ENCODE measurements at regions not wholly inside any gene's neighbourhood (a gene's known extent, or its start where the extent isn't known, plus 50 kb on each side); places are given as distances from the start of the nearest gene placed in this dataset.

DNA sequence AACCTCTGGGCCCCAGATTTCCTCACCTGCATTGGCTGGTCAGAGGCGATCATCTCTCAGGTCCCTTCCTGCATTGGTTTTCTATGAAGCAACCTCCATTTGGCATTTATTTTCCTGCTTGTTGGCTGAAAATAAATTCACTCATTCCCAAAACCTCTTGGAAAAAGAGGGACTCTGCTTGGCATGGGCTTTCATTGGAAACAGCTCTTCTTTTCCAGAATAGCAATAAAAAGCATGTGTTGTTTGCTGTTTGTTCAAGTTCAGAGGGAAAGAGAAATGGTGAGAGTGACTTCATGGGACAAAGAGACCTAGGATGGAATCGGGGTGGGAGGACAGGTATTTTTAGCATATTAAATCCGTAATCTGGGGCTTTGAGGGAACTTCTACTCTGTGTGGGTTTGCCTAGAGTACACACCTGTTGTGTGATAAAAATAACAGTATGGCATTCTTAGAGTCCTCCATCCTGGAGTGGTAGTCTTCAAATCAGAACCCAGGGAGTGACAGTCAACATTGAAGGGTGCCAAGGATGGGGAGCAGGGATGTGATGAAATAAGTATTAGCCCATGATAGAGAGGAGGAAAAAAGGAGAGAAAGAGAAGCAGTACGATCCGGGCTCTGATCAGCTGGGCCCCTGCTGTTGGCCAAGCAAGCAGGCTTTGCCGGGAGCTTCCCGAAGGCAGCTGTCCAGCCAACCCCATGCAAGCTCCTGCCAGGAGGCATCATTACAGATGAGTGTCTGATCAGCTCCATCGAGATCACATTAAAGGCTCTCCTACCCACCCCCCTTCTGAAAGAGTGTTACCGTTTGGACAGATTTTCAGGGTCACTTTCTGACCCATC lies 131.9 kb upstream of the NFIA start:
- TF ChIP-seq, protein P1, sequence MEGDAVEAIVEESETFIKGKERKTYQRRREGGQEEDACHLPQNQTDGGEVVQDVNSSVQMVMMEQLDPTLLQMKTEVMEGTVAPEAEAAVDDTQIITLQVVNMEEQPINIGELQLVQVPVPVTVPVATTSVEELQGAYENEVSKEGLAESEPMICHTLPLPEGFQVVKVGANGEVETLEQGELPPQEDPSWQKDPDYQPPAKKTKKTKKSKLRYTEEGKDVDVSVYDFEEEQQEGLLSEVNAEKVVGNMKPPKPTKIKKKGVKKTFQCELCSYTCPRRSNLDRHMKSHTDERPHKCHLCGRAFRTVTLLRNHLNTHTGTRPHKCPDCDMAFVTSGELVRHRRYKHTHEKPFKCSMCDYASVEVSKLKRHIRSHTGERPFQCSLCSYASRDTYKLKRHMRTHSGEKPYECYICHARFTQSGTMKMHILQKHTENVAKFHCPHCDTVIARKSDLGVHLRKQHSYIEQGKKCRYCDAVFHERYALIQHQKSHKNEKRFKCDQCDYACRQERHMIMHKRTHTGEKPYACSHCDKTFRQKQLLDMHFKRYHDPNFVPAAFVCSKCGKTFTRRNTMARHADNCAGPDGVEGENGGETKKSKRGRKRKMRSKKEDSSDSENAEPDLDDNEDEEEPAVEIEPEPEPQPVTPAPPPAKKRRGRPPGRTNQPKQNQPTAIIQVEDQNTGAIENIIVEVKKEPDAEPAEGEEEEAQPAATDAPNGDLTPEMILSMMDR (IDR thresholded peaks at IDR 0.05), result no peak
- DNase-seq (ENCODE audit: low spot score) (no peak), ATAC-seq (ENCODE audit: low FRiP score) (no peak)

DNA sequence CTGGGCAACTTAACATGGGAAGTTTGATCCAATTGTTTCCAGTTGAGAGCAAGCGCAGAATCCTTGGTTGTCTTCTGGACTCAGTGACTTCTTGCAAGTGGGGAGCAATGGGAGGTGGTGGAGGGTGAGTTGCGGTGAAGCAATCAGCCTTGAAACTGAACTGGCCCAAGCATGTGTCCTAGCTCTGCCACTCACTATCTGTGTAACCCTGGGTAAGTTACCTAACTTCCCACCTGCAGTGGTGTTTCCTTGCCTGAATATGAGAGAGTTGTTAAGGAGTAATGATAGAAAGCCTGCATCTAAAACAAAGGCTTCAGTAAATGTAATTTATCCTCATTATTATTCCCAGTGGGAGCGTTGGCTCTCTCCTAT lies 132.5 kb upstream of the NFIA start:
- TF ChIP-seq, protein P1 (IDR thresholded peaks at IDR 0.05), result no peak
- ATAC-seq (ENCODE audit: low FRiP score), result no peak
- no peak for DNase-seq (ENCODE audit: low spot score)

DNA sequence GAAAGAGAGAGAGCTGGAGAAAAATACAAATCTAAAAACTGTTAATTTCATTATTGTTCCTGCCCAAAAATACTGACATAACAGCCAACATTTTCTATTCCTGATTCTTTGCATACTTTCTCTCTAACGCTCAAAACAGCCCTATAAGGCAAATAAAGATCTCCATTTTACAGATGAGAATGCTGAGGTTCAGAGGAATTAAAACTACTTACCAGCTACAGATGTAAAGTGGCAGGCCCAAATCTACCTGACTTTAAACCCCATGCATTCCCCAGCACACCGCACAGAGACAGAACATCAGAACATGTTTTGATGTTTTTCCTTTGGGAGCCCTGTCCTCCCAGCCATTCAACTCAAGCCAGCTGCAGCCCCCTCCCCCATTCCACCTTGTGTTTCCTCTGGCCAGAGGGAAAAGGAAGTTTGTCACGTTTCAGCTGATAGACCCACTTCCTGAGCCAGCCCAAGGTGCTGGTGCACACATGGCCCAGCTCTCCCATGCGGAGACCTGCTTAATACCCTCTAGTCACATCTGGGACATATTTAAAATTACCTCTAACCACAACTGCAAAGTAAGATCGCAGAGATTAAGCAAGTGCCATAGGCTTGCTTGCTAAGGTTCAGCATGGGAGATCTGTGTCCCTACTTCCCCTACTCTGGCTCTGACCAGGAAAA lies 133.1 kb upstream of the NFIA start:
- TF ChIP-seq, protein P1 (IDR thresholded peaks at IDR 0.05), result no peak
- DNase-seq (ENCODE audit: low spot score) (no peak), ATAC-seq (ENCODE audit: low FRiP score) (no peak)

DNA sequence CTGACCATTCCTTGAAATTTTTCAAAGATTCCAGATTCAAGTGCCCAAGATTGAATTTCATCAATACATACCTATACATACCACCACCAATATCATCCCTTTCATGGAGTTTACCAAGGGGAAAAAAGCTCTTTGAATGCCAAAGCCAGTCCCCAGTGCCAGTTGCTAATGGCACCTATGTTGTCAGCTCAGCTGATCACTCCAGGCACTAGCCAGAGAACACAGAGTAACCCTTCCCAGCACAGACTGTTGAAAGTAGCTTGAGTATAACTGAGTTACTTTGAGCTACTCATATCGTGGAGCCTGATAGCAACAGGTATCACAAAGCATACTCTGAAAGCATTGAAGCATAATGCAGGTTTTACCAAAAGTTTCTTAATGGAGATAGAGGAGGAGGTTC lies 133.9 kb upstream of the NFIA start:
- TF ChIP-seq, protein P1 (IDR thresholded peaks at IDR 0.05), result no peak
- ATAC-seq (ENCODE audit: low FRiP score) (no peak), DNase-seq (ENCODE audit: low spot score) (no peak)

DNA sequence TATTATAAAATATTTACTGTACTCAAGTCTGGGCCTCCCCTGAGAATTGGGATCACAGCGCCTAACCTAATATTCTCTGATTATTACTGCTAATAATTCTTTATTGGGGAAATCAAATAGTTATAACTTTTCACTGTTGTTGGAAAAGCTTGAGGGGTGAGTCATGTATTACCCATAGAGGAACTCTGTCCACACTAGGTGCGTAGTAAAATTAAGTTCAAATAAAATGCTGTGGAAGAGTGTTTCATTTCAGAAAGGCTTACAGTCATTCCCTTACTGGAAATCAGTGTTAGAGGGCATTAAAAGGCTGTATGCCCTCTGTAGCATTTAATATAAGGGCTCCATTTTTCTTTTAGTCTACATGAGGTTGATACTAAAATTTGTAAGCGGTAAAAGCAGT lies 135.0 kb upstream of the NFIA start:
- DNase-seq (ENCODE audit: low spot score) (no peak), ATAC-seq (ENCODE audit: low FRiP score) (no peak)
- TF ChIP-seq, protein P1 (IDR thresholded peaks at IDR 0.05), result no peak

DNA sequence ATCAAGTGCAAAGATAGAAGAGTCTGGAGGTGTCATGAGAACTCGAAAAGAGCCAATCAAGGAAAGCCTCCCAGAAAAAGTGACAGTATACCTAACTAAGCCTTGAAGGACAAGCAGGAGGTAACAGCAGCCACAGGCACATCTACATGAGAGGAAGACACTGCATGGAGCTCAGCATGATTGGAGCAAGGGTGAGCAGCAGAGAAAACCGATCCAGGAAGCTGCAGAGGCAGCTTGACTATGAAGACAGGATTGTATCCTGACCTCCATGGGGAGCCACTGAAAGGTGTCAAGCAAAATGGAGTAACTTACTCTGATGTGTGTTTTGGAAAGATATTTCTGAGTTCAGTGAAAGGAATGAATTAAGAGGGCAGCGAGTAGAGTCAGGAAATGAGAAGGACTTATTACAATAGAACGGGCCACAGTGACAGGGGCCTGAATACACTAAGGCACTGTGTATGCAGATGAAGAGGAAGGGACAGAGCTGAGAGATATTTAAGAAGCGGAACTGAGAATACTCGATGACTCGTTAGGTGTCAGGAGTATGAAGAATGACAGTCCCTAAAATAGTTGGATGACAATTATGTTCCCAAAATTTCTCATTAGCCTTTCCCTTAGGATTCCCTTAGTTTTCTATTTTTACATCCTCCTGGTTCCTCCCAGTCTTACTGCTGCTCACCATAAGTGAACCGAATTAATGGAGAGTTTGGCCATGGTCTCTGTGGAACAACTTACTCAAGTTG lies 139.3 kb upstream of the NFIA start:
- no peak for ATAC-seq (ENCODE audit: low FRiP score)
- TF ChIP-seq, protein P1 (IDR thresholded peaks at IDR 0.05), result no peak
- no peak for DNase-seq (ENCODE audit: low spot score)
